ENCODE measurements at regions not wholly inside any gene's neighbourhood (a gene's known extent, or its start where the extent isn't known, plus 50 kb on each side); places are given as distances from the start of the nearest gene placed in this dataset.
A peak's percentile ranks its signal among the peaks of the same experiment; 100 is the strongest.
"Not testable (repeated sequence)": the region's sequence is repeated elsewhere in the genome, so short reads cannot be mapped to it uniquely, and the experiment has no call there.

GRCh38 chr4:66130042-66130441, 459.8 kb upstream of the EPHA5 start:
- Mint-ChIP-seq H3K27me3 (no peaks in the 10 kb centered on the region), H3K36me3 (no peaks in the 10 kb centered on the region), H3K4me1 (no peaks in the 10 kb centered on the region), H3K27ac (no peak overlapping the region), H3K9me3 (peaks cover 2 to 7% (median 3%) of the 10 kb centered on the region in 3 donors), H3K4me3 (no peak overlapping the region)

GRCh38 chr4:66123831-66124413, 453.6 kb upstream of the EPHA5 start:
- Mint-ChIP-seq H3K27ac (no peak overlapping the region), H3K9me3 (peaks cover 0 to 11% (median 0%) of the 10 kb centered on the region in 3 donors), H3K36me3 (no peaks in the 10 kb centered on the region), H3K27me3 (no peaks in the 10 kb centered on the region), H3K4me3 (no peak overlapping the region), H3K4me1 (no peaks in the 10 kb centered on the region)

DNA sequence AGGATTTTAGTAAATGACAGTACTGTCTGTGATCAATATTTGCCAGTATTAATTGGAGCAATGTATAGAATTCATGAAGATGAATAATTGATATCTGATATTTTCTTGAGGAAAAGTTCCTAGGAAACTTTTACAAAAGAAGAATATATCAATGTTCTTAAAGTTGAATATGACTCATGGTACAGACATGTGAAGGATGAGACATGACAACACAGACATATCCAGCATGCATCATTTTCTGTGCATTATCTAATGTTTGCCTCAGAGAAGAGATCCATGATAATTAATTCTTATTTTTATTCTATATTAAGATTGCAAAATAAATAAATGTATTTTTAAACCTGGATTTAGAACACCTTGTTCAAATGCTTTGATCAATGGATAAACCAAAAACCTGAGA, 452.9 kb upstream of the EPHA5 start:
- H3K9me3 Mint-ChIP-seq: peaks cover 0 to 11% (median 0%) of the 10 kb centered on the region in 3 donors
- H3K27ac Mint-ChIP-seq: no peak overlapping the region
- no peaks in the 10 kb centered on the region for H3K4me1 Mint-ChIP-seq
- H3K4me3 Mint-ChIP-seq: no peak overlapping the region
- H3K27me3 Mint-ChIP-seq: no peaks in the 10 kb centered on the region
- H3K36me3 Mint-ChIP-seq: no peaks in the 10 kb centered on the region

- H3K9me3 Mint-ChIP-seq, H3K36me3 Mint-ChIP-seq, H3K4me1 Mint-ChIP-seq, H3K27ac Mint-ChIP-seq, H3K27me3 Mint-ChIP-seq, H3K4me3 Mint-ChIP-seq: not testable (repeated sequence)
Measured at GRCh38 chr4:66115231-66115630, 444.9 kb upstream of the EPHA5 start.

- Mint-ChIP-seq H3K4me1 (no peaks in the 10 kb centered on the region), H3K27me3 (no peaks in the 10 kb centered on the region), H3K4me3 (no peak overlapping the region)
Measured at GRCh38 chr4:66108898-66109297, 438.6 kb upstream of the EPHA5 start.

GRCh38 chr4:66097218-66097617, 426.9 kb upstream of the EPHA5 start:
- no peaks in the 10 kb centered on the region for H3K27me3 Mint-ChIP-seq
- no peaks in the 10 kb centered on the region for H3K36me3 Mint-ChIP-seq
- H3K9me3 Mint-ChIP-seq: peaks cover 3 to 13% (median 10%) of the 10 kb centered on the region in 3 donors
- H3K4me1 Mint-ChIP-seq: no peaks in the 10 kb centered on the region
- no peak overlapping the region for H3K27ac Mint-ChIP-seq
- H3K4me3 Mint-ChIP-seq: no peak overlapping the region

More at GRCh38 chr4:66108898-66109297, 438.6 kb upstream of the EPHA5 start:
- H3K27ac Mint-ChIP-seq: no peak overlapping the region
- H3K36me3 Mint-ChIP-seq: no peaks in the 10 kb centered on the region
- peaks cover under 1 to 4% (median 3%) of the 10 kb centered on the region in 3 donors for H3K9me3 Mint-ChIP-seq

- Mint-ChIP-seq H3K4me3 (no peak overlapping the region), H3K27ac (no peak overlapping the region), H3K36me3 (no peaks in the 10 kb centered on the region), H3K4me1 (no peaks in the 10 kb centered on the region), H3K9me3 (peaks cover 1 to 8% (median 7%) of the 10 kb centered on the region in 3 donors), H3K27me3 (no peaks in the 10 kb centered on the region)
Measured at GRCh38 chr4:66095065-66095464, 424.8 kb upstream of the EPHA5 start.

DNA sequence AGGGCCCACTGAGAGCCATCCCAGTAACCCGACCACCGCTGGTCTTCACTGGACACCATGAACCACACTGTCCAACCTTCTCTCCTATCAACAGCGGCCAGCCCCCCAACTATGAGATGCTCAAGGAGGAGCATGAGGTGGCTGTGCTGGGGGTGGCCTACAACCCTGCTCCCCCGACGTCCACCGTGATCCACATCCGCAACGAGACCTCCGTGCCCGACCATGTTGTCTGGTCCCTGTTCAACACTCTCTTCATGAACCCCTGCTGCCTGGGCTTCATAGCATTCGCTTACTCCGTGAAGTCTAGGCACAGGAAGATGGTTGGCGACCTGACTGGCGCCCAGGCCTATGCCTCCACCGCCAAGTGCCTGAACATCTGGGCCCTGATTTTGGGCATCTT, 423.8 kb upstream of the EPHA5 start:
- no peaks in the 10 kb centered on the region for H3K4me1 Mint-ChIP-seq
- H3K4me3 Mint-ChIP-seq: no peak overlapping the region
- H3K36me3 Mint-ChIP-seq: no peaks in the 10 kb centered on the region
- peaks cover 1 to 8% (median 7%) of the 10 kb centered on the region in 3 donors for H3K9me3 Mint-ChIP-seq
- peak overlapping the region in 1 of 3 donors; percentile 53 for H3K27ac Mint-ChIP-seq
- no peaks in the 10 kb centered on the region for H3K27me3 Mint-ChIP-seq

- H3K9me3 Mint-ChIP-seq: peaks cover 1 to 10% (median 7%) of the 10 kb centered on the region in 3 donors
Measured at GRCh38 chr4:66091786-66092185, 421.5 kb upstream of the EPHA5 start.

GRCh38 chr4:66073961-66074360, 403.7 kb upstream of the EPHA5 start:
- Mint-ChIP-seq H3K27me3 (no peaks in the 10 kb centered on the region), H3K27ac (no peak overlapping the region), H3K36me3 (peaks cover 1% of the 10 kb centered on the region), H3K4me3 (no peak overlapping the region), H3K4me1 (no peaks in the 10 kb centered on the region), H3K9me3 (peaks cover 2 to 7% (median 5%) of the 10 kb centered on the region in 3 donors)

More at GRCh38 chr4:66091786-66092185, 421.5 kb upstream of the EPHA5 start:
- H3K27ac Mint-ChIP-seq: no peak overlapping the region
- H3K4me3 Mint-ChIP-seq: no peak overlapping the region
- H3K36me3 Mint-ChIP-seq: no peaks in the 10 kb centered on the region
- no peaks in the 10 kb centered on the region for H3K27me3 Mint-ChIP-seq
- H3K4me1 Mint-ChIP-seq: no peaks in the 10 kb centered on the region

GRCh38 chr4:66071911-66072310, 401.6 kb upstream of the EPHA5 start:
- peaks cover 1% of the 10 kb centered on the region for H3K36me3 Mint-ChIP-seq
- no peaks in the 10 kb centered on the region for H3K27me3 Mint-ChIP-seq
- no peak overlapping the region for H3K4me3 Mint-ChIP-seq
- no peak overlapping the region for H3K27ac Mint-ChIP-seq
- H3K9me3 Mint-ChIP-seq: peaks cover 2 to 7% (median 3%) of the 10 kb centered on the region in 3 donors
- H3K4me1 Mint-ChIP-seq: no peaks in the 10 kb centered on the region

DNA sequence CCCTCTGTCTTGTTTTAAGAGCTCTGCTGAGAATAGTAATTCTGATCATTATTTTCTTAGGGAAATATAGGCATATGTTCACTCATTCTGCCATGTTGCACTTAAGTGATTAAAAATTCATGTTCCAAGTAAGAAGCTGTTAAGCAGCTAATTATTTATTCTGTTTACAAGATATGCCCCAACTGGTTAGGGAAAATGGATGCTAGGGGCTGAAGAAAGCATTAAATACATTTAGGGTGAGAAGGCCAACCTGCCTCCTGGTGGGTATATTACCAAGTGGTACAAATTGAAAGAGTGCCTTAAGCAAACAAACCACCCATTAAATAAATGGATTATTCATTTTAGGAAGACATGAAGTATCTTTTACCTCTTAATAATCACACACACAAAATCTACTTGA, 392.6 kb upstream of the EPHA5 start:
- Mint-ChIP-seq H3K9me3 (peaks cover 0 to 2% (median 0%) of the 10 kb centered on the region in 3 donors), H3K27ac (no peak overlapping the region), H3K36me3 (no peaks in the 10 kb centered on the region), H3K4me1 (no peaks in the 10 kb centered on the region), H3K4me3 (no peak overlapping the region), H3K27me3 (no peaks in the 10 kb centered on the region)

- H3K4me3 Mint-ChIP-seq: no peak overlapping the region
- H3K27me3 Mint-ChIP-seq: no peaks in the 10 kb centered on the region
- H3K36me3 Mint-ChIP-seq: no peaks in the 10 kb centered on the region
- H3K9me3 Mint-ChIP-seq: peaks cover 0 to 5% (median 0%) of the 10 kb centered on the region in 3 donors
- no peaks in the 10 kb centered on the region for H3K4me1 Mint-ChIP-seq
- no peak overlapping the region for H3K27ac Mint-ChIP-seq
Measured at GRCh38 chr4:66062044-66062443, 391.8 kb upstream of the EPHA5 start.

GRCh38 chr4:66059556-66059955, 389.3 kb upstream of the EPHA5 start:
- Mint-ChIP-seq H3K9me3 (peaks cover 0 to 9% (median 0%) of the 10 kb centered on the region in 3 donors), H3K4me1 (no peaks in the 10 kb centered on the region), H3K36me3 (no peaks in the 10 kb centered on the region), H3K27ac (no peak overlapping the region), H3K4me3 (no peak overlapping the region), H3K27me3 (no peaks in the 10 kb centered on the region)

GRCh38 chr4:66059136-66059535, 388.8 kb upstream of the EPHA5 start:
- H3K4me1 Mint-ChIP-seq: no peaks in the 10 kb centered on the region
- no peak overlapping the region for H3K27ac Mint-ChIP-seq
- no peaks in the 10 kb centered on the region for H3K36me3 Mint-ChIP-seq
- H3K9me3 Mint-ChIP-seq: peaks cover 0 to 9% (median 0%) of the 10 kb centered on the region in 3 donors
- no peak overlapping the region for H3K4me3 Mint-ChIP-seq
- H3K27me3 Mint-ChIP-seq: no peaks in the 10 kb centered on the region

GRCh38 chr4:66055999-66056398, 385.7 kb upstream of the EPHA5 start:
- Mint-ChIP-seq H3K27me3 (no peaks in the 10 kb centered on the region), H3K36me3 (no peaks in the 10 kb centered on the region), H3K4me1 (no peaks in the 10 kb centered on the region), H3K4me3 (no peak overlapping the region), H3K9me3 (peaks cover 0 to 14% (median 0%) of the 10 kb centered on the region in 3 donors), H3K27ac (no peak overlapping the region)

Measured in IgD-negative memory B cell (primary cell).